ENCODE measurements at regions not wholly inside any gene's neighbourhood (a gene's known extent, or its start where the extent isn't known, plus 50 kb on each side); places are given as distances from the start of the nearest gene placed in this dataset.

- no peak for DNase-seq
Measured at GRCh38 chr2:139819273-139819796, 1039.1 kb upstream of the NXPH2 start.

DNA sequence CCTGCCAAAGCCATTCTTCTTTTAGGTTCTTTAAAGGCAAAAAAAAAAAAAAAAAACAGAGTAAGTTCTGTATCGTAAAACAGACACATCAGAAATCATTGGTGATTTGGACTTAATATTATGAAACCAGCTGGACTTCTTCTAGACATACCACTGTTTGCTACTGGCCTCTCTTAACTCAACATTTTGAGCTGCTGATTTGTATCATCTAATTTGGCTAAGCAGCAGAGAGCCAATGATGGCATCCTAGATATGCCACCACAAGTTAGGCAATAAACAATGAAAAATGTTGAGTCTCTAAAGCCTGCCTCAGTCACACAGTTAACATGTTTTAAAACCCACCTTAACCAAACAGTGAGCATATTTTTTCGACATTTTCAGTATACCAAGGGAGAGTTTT, 1034.3 kb upstream of the NXPH2 start:
- no peak for DNase-seq

- no peak for DNase-seq
Measured at GRCh38 chr2:139813340-139813739, 1033.2 kb upstream of the NXPH2 start.

DNA sequence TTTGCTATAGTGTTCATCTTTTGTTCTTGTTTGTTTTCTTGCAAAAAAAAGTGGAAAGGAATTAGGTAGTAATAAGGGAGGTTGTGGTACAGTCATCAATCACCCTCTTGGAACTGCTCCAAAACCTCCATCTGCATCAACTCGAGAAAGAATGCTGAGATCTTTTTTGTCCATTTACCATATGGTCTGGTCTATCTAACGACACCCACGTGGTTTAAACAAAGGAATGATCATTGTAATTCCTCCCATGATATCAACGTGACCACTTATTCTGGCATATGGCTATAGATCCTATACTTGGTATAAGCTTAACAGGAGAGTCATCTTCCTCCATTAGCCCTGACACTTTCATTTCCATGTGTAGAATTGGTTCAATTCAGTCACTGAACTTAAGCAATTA, 1025.3 kb upstream of the NXPH2 start:
- no peak for DNase-seq

GRCh38 chr2:139798391-139798790, 1018.2 kb upstream of the NXPH2 start:
- no peak for DNase-seq

DNA sequence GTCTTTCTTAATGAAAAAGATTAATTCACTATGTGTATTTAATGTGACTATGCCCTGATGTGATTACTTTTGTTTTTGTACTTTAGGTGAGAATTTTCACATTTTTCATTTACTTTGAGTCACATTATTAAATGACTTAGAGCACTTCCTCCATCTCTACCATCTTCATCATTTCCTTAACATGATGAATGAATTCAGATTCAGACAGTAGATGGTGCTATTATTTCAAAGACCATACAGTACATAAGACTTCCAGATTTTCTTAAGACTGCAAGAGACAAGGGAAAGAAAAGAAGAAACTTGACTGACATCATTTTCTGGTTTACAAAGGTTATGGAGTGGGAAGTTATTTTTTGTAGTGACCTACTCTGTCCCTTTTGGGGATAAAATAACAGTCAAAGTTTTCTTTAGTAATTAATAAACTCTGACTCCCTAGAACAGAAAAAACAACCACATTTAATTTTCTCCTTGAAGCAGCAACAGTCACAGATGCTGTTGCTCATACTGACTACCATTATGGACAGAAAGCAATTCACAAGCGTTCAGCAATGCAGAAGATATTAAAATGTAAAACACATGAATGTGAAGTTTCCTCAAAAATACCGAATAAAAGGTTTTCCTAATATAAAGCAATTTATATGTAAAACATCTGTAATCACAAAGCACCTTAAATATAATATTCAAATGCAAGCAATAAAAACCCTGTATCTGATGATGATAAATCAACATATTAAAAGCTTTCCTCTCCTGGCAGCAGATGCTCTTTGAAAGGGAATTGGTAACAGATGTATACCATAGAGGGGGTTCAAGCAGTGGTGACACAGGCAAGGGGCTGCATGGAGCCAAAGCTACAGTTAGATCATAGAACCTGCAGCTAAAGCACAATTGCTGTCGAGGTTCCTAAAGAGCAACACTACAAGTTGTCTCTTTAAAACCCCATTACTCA, 1010.9 kb upstream of the NXPH2 start:
- DNase-seq: no peak

DNA sequence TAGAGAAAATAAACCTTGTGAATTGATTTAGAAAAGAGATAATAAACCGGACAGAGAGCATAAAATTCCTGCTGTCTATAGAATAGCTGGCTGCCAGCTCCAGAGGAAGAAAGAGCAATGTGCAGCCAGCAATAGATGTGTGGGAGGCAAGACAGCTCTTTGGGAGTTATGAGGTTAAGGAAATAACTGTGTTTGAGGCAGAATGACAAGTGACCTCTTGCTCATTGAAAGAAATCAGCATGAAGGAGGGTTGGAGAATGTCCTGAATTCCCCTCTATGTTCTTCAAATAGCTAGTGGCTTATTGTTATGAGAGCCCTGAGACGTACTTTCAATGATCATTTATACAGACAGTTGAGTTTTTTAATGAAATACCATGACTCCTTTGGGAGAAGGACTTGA, 1009.9 kb upstream of the NXPH2 start:
- no peak for DNase-seq

- no peak for DNase-seq
Measured at GRCh38 chr2:139778732-139779131, 998.5 kb upstream of the NXPH2 start.

DNA sequence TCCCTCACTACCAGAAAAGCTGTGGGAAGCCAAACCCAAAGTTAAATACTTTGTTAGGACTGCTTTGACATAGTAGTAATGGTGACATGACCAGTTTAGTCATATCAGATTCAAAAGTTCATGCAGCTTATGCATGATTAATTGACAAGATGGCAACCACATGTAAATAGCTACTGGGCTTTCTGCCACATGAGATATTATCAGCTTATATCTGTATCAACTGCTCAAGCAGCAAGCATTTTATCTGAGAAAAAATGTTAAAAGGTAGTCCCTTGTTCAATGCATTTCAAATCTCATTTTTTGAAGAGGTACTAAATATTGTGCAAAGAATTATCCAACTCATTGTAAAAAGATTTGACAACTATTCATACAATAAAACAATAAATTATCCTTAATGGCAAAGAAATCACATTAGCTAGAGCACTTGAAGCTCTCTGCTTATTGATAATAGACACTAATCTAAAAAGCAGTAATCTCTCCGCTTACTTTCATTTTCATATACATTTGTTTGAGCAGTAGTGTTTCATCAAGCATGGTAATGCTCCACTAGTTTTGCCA, 993.6 kb upstream of the NXPH2 start:
- DNase-seq: no peak

GRCh38 chr2:139769633-139770032, 989.4 kb upstream of the NXPH2 start:
- DNase-seq: no peak

- no peak for DNase-seq
Measured at GRCh38 chr2:139763705-139764104, 983.5 kb upstream of the NXPH2 start.

DNA sequence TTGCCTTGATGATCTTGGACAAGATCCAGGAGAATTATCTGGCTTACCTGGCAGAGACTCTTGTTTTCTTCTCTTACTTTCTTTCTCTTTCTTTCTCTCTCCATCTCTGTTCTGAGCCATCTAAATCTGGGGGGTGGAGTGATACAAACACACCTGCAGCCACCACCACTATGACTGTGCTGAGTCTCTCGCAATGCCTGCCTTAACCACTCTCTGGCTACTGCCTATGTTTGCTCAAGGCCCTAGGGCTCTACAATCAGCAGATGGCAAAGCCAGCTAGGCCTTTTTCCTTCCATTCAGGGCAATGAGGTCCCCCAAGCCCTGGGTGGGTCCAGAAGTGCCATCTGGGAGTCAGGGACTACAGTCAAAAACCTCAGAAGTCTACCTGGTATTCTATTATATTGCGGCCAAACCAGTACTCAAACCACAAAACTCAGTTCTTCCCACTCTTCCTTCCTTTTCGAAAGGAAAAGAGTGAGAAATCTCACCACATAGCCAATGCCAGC, 978.9 kb upstream of the NXPH2 start:
- DNase-seq: no peak

GRCh38 chr2:139746901-139747300, 966.7 kb upstream of the NXPH2 start:
- DNase-seq: no peak

- no peak for DNase-seq
Measured at GRCh38 chr2:139744273-139744672, 964.1 kb upstream of the NXPH2 start.

DNA sequence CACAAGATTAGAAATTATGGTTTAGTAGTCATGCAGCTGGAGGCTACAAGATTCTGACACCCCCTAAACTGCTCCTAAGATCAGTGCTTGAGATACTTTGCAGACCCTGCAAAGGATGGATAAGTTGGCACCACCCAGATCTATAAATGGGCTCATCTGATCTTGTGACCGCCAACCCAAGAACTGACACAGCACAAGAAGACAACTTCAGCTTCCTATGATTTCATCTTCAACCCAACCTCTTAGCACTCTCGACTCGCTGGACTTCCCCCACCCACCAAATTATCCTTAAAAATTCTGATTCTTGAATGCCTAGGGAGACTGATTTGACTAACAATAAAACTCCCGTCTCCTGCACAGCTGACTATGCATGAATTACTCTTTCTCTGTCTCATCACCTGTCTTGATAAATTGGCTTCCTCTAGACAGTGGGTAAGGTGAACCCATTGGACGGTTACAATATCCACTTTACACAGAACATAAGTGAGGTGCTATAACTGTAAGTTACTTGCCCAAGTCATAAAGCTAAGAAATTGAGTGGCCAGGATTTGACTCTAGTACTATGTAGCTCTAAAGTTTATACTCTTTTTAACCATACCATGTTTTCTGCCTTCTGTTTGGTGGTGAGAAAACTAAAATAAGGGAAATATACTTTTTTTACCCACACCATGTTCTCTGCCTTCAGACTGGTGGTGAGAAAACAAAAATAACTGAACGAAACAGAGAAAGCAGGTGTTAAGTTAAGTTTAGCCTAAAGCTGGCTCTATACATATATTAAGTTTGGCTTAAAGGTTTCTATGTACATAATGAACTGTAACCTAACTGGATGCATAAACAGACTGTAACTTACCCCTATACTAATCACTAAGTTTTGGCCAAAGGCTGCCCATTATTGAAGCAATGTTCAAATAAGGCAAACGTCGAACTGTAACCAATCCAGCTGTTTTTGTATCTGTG, 962.3 kb upstream of the NXPH2 start:
- DNase-seq: no peak

- DNase-seq: no peak
Measured at GRCh38 chr2:139737659-139738058, 957.5 kb upstream of the NXPH2 start.

DNA sequence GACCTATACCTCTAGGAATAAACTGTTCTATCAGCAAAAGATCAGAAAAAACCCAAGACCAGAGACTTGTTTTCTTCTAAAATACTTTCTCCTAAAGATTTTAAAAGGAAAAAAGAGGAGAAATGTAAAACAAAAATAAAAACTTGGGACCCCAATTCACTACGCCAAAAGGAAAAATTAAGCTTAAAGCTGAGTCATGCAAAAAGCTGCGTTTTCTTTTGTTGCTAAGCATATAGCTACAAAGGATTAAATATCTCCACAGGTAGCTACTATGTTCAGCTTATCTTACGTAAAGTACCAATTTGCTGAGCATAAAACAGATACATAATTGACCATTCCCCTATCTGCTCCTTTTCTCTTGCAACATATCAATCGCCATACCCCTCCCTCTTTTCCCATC, 950.0 kb upstream of the NXPH2 start:
- no peak for DNase-seq

DNA sequence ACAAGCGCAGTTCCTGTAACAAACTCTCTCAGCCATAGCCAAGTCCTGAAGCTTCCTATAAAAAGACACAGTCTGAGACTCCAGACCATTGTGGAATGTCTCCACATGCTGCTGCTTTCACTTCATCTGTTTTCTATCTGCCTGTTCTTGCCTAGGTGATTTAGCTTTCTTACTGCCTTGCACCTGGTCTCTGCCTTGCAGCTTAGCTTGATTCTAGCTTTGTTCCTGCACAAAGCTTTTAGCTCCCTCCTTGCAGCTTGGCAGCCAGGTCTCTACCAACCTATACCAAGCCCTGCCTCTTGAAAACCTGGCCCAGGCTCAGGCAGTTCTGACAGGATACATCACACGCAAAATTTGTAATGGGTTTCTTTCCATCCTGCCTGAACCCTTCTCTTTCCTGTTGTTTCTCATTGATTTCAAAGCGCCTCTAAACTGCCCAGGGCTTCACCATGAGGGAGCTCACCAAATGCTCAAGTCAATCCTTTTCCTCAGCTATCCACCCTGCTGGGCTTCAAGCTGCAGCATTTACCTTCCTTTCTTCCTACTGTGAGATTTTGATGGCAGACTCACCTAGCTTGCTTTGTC, 941.3 kb upstream of the NXPH2 start:
- DNase-seq: no peak

GRCh38 chr2:139720056-139720455, 939.9 kb upstream of the NXPH2 start:
- DNase-seq: no peak

GRCh38 chr2:139704606-139705005, 924.4 kb upstream of the NXPH2 start:
- no peak for DNase-seq

GRCh38 chr2:139694327-139694726, 914.1 kb upstream of the NXPH2 start:
- DNase-seq: no peak

- DNase-seq: no peak
Measured at GRCh38 chr2:139686205-139686604, 906.0 kb upstream of the NXPH2 start.
